ENCODE measurements at regions not wholly inside any gene's neighbourhood (a gene's known extent, or its start where the extent isn't known, plus 50 kb on each side); places are given as distances from the start of the nearest gene placed in this dataset.
"Not testable (repeated sequence)": the region's sequence is repeated elsewhere in the genome, so short reads cannot be mapped to it uniquely, and the experiment has no call there.

- in situ Hi-C loops (cut with HindIII; ENCODE audit: low sequenced_read_pairs) = not testable (repeated sequence)
Observed at GRCh38 chr7:86045197-86045596, 598.5 kb upstream of the GRM3 start.

DNA sequence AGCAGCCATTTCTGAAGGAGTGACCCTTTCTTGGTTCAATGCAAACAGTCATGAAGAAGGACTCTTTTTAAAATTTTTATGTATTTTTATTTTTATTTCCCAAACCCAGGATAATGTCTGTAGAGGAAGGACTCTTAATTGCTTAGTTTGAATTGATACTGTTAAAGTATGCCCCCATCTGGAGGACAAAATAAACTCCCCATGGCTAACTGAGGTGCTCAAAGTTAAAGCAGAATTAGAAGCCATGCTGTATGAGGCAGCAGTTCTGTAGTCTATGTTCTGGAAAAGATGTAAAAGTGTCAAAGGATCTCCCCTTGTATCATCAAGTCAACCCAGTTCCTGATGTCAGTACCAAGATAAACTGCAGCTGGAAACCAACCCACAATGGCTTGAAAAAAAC lies 617.9 kb upstream of the GRM3 start:
- in situ Hi-C loops (cut with HindIII; ENCODE audit: low sequenced_read_pairs) = no loop called here

DNA sequence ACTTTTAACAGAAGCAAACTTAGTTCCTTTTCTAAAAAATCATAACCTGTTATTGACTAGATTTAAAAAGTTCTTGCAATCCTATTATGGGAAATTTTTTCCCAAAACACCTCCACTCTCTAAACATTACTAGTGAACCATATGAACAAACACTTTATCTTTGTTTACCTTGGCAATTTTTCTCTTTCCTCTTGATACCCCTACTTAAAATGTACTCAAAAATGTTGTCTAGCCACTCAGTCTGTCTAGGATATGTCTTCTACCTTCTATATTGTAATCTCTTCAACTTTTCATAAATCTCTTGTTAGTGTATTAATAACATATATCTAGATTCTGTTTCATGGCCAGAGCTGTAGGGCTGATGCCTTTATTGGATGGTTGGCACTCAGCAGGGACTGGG lies 630.0 kb upstream of the GRM3 start:
- in situ Hi-C loops (cut with HindIII; ENCODE audit: low sequenced_read_pairs) = no loop called here

DNA sequence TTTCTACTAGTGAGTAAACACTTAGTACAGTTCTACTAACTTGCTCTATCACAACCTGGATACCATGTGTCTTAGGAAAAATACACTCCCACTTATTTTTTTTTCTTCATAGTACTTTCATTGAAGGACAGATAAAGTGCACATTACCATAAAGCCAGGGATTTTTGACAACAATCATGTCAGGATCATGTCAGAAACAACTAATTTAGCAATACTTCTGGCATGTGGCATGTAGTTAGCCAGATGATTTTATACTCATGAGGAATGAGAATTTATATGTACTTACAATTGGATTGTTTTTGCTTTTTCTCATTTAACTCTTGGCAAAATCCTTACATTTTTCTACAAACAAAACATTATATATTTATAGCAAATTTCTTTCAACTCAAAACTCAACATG lies 630.7 kb upstream of the GRM3 start:
- in situ Hi-C loops (cut with HindIII; ENCODE audit: low sequenced_read_pairs) = no loop called here

DNA sequence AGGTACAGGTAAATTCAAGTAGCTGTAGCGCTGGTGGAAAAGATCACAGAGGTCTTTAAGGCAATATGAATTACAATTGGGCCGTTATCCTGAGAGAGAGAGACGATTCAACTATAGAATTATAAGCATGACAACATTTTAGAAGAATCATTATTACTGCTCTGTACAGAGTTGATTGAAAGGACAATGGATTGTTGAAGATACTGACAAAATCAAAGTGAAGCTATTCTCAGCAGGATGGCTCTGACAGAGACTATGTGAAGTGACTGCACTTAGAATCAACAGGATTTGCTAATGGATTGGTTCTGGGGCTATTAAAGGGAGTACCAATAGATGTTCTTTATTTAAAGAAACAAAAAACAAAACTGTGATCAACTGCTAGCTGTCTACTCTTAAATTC lies 634.8 kb upstream of the GRM3 start:
- in situ Hi-C loops (cut with HindIII; ENCODE audit: low sequenced_read_pairs) = no loop called here

GRCh38 chr7:86006909-86007308 lies 636.8 kb upstream of the GRM3 start:
- in situ Hi-C loops (cut with HindIII; ENCODE audit: low sequenced_read_pairs) = no loop called here

- in situ Hi-C loops (cut with HindIII; ENCODE audit: low sequenced_read_pairs) = no loop called here
Observed at GRCh38 chr7:86002858-86003257, 640.9 kb upstream of the GRM3 start.

DNA sequence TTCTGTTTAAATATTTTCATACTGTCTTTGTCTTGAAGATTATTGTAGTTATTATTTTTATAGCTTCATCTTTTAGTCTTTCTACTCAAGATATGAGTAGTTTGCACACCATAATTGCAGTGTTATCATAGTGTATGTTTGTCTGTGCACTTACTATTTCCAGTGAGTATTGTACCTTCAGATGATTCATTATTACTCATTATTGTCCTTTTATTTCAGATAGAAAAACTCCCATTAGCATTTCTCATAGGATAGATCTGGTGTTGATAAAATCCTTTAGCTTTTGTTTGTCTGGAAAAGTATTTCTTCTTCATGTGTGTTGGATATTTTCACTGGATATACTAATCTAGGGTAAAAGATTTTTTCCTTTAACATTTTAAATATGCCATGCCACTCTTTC lies 646.2 kb upstream of the GRM3 start:
- in situ Hi-C loops (cut with HindIII; ENCODE audit: low sequenced_read_pairs) = no loop called here

GRCh38 chr7:85995101-85995500 lies 648.6 kb upstream of the GRM3 start:
- in situ Hi-C loops (cut with HindIII; ENCODE audit: low sequenced_read_pairs) = no loop called here

DNA sequence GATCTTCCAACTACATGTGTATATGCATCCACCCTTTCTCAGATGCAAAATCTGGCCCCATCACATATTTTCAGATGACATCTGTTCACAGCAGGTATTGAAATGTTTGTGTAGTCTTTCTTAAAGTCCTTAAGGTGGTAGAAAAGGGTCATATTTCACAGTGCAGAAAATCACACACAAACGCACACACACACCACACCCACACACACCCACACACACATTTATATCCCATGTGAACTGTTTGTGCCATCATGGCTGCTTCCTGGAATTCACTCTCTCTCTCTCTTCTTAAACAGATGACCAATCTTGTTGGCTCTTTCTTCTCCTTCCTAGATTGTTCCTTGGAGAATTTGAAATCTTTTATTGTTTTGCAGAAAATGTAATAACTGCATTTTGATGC lies 663.0 kb upstream of the GRM3 start:
- in situ Hi-C loops (cut with HindIII; ENCODE audit: low sequenced_read_pairs) = no loop called here

DNA sequence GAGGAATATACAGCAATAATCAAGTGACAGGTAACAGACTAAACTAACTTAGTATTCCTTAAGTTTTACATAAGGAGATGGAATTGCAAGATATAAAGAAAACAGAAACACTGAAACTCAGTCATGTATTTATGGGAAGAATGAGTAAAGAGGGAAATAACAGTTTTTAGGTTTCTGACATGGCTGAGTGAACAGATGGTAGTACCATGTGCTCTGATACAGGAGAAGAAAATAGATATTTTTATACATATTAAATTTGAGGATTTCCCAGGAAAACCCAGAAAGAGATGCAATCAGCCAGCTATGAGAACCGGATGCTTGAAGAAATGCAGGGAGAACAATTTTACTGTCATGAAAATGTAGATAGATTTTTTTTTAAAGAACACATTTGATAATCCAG lies 669.5 kb upstream of the GRM3 start:
- in situ Hi-C loops (cut with HindIII; ENCODE audit: low sequenced_read_pairs) = no loop called here

- in situ Hi-C loops (cut with HindIII; ENCODE audit: low sequenced_read_pairs) = no loop called here
Observed at GRCh38 chr7:85972504-85973141, 671.1 kb upstream of the GRM3 start.

DNA sequence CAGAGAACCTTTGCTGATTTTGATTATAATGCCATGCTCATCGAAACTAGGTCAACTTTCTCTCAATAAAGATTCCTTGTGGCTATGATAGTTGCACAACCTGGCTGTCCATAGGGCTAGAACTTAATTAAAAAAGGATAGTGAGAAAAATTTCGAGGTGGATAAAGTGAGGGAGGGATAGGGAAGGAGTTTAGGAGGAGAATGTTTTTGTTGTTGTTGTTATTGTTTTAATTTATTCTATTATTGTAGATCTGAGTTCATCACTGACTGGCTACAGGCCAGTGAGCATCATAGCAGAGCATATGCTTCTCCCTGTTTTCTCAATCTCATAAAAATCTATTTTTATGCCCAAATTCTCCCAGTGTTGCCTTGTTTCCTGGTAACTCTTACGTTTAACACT lies 688.7 kb upstream of the GRM3 start:
- in situ Hi-C loops (cut with HindIII; ENCODE audit: low sequenced_read_pairs) = no loop called here

DNA sequence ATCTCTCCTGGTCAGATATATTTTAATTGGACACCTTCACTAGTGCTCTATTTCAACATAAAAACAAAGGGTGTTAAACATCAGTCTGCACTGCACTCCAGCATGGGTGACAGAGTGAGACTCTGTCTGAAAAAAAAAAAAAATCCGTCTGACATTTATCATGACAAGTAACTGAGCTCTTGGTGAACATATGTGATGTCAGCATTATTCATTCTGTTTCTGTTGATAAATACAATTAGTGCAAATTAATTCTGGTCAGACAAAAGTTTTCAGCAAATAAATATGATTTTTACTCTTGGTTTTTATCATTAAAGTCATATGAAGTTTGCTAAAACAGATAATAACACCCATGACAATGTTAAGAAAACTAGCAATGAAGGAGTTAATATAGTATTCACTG lies 692.8 kb upstream of the GRM3 start:
- in situ Hi-C loops (cut with HindIII; ENCODE audit: low sequenced_read_pairs) = no loop called here

GRCh38 chr7:85950418-85950817 lies 693.3 kb upstream of the GRM3 start:
- in situ Hi-C loops (cut with HindIII; ENCODE audit: low sequenced_read_pairs) = no loop called here

DNA sequence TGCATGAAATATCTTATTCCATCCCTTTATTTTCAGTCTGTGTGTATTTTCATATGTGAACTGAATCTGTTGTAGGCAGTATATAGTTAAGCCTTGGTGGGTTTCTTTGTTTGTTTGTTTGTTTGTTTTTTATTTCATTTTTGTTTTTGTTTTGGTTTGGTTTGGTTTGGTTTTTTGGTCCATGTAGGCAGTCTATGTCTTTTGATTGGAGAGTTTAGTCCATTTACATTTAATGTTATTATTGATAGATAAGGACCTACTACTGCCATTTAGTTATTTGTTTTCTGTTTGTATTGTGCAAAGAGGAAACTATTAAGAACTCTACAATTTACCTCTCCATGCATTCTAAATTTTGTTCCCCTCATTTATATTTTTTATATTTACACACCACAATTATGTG lies 695.9 kb upstream of the GRM3 start:
- in situ Hi-C loops (cut with HindIII; ENCODE audit: low sequenced_read_pairs) = no loop called here

- in situ Hi-C loops (cut with HindIII; ENCODE audit: low sequenced_read_pairs) = no loop called here
Observed at GRCh38 chr7:85940798-85941197, 702.9 kb upstream of the GRM3 start.

GRCh38 chr7:85931919-85932318 lies 711.8 kb upstream of the GRM3 start:
- in situ Hi-C loops (cut with HindIII; ENCODE audit: low sequenced_read_pairs) = no loop called here

DNA sequence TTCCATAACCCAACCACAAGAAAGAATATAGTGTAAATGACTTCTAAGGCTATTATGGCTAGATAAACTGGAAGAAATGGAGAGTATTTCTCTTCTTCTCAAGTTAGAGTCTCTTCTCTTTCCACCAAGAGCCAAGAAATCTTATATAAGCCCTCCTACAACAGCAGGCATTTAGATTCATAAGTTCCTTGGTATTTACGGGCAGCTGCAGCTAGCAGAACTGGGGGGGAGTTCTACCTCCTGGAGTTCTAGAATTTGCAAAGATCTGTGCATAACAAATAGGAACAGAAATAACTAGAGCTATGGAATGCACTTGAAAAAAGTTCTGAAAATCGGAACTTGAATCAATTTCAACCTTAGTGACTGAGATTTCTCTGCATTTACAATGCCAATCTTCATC lies 715.2 kb upstream of the GRM3 start:
- in situ Hi-C loops (cut with HindIII; ENCODE audit: low sequenced_read_pairs) = no loop called here

GRCh38 chr7:85927226-85927625 lies 716.5 kb upstream of the GRM3 start:
- in situ Hi-C loops (cut with HindIII; ENCODE audit: low sequenced_read_pairs) = no loop called here

DNA sequence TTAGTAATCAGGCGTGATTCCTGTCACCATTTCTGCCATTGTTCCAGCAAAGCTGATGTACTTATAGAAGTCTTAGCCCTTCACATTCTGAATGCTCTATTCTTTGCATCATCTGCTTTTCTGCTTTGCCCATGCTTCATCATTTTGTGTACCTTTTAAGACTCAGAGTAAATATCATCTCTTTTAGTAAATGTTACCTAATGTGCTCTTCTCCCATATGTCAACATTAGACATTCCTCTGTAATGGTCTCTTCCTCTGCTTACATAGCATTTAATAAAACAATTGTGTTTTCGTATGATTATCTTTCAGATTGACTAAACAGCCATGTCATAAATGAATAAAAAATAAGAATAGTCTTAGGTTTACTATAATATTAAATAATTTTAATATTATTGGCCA lies 719.6 kb upstream of the GRM3 start:
- in situ Hi-C loops (cut with HindIII; ENCODE audit: low sequenced_read_pairs) = no loop called here

GRCh38 chr7:85916016-85916415 lies 727.7 kb upstream of the GRM3 start:
- in situ Hi-C loops (cut with HindIII; ENCODE audit: low sequenced_read_pairs) = no loop called here

GRCh38 chr7:85914437-85914836 lies 727.6 kb upstream of the SEMA3D start:
- in situ Hi-C loops (cut with HindIII; ENCODE audit: low sequenced_read_pairs) = no loop called here

GRCh38 chr7:85908051-85908450 lies 721.2 kb upstream of the SEMA3D start:
- in situ Hi-C loops (cut with HindIII; ENCODE audit: low sequenced_read_pairs) = no loop called here

Measured in endothelial cell of hepatic sinusoid (primary cell).